Body of pancreas (tissue), 4 donors: ENCODE measurements at regions not wholly inside any gene's neighbourhood (a gene's known extent, or its start where the extent isn't known, plus 50 kb on each side); places are given as distances from the start of the nearest gene placed in this dataset.

Source experiments
- POLR2A ChIP-seq, 3 donors: fragments of 450-650 bp; IDR thresholded peaks; one replicate each; pipeline ENCODE4 v1.6.1; 2016; ENCODE audit warnings: antibody characterized with exemption in 3 of 3, mild to moderate bottlenecking in 2 of 3
- TF ChIP-seq, protein P1 (sequence below), 7 experiments: fragments of 450-650 bp in 4 of 7; fragments of 200-600 bp in 3 of 7; sonication (generic) in 3 of 7; IDR thresholded peaks; one replicate each; pipeline ENCODE4 v1.5.1; 2016 to 2019; ENCODE audit warnings: antibody characterized with exemption in 7 of 7

DNA sequence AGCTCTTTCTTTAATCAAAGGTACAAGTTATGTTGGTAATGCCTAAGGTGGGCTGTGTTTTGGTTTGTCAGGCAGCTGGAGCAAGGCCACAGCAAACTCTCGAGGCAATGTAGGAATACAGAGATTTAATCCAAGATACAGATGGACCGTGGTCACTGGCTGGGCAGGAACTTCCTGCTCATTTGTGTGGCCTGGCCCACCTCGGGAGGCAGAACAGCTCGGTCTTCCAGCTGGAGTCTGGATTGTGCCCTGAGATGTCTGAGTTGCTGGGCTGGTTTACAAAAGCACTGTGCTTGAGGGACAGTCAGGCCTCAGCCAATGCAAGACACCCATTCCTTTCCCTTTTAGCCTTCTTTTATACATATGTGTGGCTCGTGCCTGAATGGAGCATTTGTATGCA, 506.1 kb upstream of the SALL3 start:
- TF ChIP-seq, protein P1, sequence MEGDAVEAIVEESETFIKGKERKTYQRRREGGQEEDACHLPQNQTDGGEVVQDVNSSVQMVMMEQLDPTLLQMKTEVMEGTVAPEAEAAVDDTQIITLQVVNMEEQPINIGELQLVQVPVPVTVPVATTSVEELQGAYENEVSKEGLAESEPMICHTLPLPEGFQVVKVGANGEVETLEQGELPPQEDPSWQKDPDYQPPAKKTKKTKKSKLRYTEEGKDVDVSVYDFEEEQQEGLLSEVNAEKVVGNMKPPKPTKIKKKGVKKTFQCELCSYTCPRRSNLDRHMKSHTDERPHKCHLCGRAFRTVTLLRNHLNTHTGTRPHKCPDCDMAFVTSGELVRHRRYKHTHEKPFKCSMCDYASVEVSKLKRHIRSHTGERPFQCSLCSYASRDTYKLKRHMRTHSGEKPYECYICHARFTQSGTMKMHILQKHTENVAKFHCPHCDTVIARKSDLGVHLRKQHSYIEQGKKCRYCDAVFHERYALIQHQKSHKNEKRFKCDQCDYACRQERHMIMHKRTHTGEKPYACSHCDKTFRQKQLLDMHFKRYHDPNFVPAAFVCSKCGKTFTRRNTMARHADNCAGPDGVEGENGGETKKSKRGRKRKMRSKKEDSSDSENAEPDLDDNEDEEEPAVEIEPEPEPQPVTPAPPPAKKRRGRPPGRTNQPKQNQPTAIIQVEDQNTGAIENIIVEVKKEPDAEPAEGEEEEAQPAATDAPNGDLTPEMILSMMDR (IDR thresholded peaks at IDR 0.05): no peak
- no peak for TF ChIP-seq POLR2A (IDR thresholded peaks at IDR 0.05)
